ENCODE measurements at regions not wholly inside any gene's neighbourhood (a gene's known extent, or its start where the extent isn't known, plus 50 kb on each side); places are given as distances from the start of the nearest gene placed in this dataset.

- DNase-seq (ENCODE audit: low read depth, low spot score) = no peak
These were observed 179.2 kb upstream of the ZNF32 start for GRCh38 chr10:43827853-43828252.

DNA sequence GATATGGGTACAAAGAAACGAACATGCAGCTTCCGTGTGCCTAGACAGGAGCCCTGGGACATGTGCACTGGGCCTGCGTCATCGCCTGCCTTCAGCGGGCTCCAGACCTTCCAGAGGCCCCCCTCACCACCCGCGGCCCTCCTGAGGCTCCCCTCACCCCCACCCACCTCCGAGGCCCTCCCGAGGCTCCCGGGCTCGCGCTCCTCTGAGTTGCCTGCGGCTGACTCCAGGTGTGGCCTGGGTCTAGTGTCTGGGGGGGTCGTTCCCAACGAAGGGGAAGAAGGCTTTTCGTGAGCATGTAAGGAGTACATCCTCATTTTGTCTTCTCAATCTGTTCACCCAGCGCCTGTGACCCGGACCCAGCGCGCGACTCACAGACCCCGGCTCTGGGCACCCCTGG, 177.3 kb upstream of the ZNF32 start:
- DNase-seq (ENCODE audit: low read depth, low spot score) = no peak

- no peak for DNase-seq (ENCODE audit: low read depth, low spot score)
These were observed 176.7 kb upstream of the ZNF32 start for GRCh38 chr10:43825421-43825820.

- no peak for DNase-seq (ENCODE audit: low read depth, low spot score)
These were observed 176.3 kb upstream of the ZNF32 start for GRCh38 chr10:43824934-43825333.

- no peak for DNase-seq (ENCODE audit: low read depth, low spot score)
These were observed 174.2 kb upstream of the ZNF32 start for GRCh38 chr10:43822631-43823580.

DNA sequence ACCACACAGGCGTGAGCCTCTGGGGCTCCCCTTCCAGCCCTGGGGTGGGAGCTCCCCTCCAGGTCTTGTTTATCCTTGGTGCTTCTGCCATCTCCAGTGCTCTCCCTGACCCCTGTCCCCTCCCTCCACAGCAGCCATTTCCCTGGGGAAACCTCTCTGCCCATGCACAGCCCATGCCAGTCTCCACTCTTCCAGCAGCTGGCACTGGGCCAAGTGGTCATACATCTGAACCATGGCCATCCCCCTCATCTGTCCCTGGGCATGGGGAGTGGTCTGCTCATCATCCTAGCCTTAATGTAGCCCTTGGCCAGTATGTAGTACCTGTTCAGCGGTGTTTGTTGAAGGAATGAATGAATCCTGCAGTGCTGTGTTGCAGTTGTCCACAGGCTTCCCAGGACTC, 172.4 kb upstream of the ZNF32 start:
- no peak for DNase-seq (ENCODE audit: low read depth, low spot score)

DNA sequence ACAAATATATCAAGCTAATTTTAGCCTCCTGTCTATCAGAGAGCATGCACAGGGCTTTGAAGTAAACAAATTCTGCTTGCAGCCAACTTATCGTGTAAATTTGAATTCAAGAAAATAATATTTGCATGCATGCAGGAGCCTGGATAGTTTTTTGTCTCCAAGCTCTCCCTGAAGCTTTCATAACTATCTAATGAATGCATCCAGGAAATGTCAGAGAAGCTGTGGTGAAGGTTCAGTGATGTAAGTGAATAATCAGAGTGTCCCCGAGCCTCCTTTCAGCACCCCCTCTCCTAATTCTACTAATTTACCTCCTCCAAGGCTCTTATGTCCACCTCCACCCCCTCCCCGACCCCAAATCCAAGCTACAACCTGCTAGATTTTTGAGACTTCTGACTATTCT, 172.0 kb upstream of the ZNF32 start:
- DNase-seq (ENCODE audit: low read depth, low spot score) = no peak

GRCh38 chr10:43819464-43820230, 171.0 kb upstream of the ZNF32 start:
- no peak for DNase-seq (ENCODE audit: low read depth, low spot score)

GRCh38 chr10:43818687-43819086, 170.0 kb upstream of the ZNF32 start:
- no peak for DNase-seq (ENCODE audit: low read depth, low spot score)

DNA sequence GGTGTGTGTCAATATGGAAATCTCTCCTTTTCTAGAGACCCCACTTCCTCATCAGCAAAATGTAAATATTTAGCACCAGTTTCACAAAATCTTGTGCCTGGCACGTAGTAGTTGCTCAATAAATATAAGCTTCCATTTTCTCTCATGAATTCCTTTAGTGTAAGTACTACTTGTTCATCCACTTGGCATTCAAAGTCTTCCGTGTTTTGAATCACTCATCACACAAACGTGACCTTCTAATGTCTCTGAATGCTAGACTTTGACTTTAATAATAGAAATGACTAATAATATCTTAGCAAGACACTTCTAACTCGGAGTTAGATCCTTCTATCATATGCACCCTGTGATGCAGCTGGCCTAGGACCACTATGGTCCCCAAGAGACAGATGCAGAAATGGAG, 168.7 kb upstream of the ZNF32 start:
- DNase-seq (ENCODE audit: low read depth, low spot score) = no peak

DNA sequence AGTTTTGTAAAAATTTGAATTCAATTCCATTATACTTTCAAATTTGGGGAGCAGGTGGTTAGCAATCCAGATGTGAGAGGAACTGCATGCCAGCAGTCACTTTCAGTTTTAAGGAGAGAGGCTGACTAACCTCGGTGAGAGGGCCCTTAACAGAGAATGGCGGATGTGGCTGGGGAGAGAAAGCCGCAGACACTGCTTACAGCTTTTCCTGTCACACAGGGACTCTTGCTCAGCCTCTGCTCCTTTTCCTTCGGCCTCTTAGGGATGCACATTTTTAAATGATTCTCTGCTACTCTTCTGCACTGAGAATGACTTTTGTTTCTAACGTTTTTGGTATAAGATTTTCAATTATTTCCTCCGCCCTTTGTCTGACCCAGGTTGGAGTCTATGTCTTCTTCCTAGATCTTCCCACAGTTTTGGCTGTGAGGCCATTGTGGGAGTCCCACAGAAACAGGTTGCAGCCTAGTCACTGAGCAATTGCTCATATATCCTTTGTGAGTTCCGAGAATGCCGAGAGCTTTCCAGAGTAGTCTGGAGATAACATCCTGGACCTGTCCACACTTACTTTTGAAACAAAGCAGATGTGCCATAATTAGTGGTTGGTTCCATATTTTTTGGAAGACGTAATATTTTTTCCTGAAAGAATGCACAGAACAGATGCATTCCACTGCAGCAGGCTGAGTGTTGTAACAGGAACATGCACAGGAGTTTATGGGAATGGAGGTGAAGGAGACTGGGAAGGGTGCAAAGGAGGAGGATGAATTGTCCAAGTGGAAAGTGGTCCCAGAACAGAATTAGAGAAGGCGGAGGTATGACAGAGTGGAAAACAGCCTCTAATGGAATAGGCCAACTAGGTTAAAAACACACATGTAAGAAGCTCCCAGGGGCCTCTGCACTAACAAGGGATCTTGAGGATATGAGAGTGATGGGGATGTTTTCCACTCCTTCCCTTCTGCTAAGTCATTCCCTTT, 168.0 kb upstream of the ZNF32 start:
- peak; percentile 45 for DNase-seq (ENCODE audit: low read depth, low spot score)

GRCh38 chr10:43815181-43815885, 166.7 kb upstream of the ZNF32 start:
- DNase-seq (ENCODE audit: low read depth, low spot score) = no peak

GRCh38 chr10:43814663-43815062, 166.0 kb upstream of the ZNF32 start:
- no peak for DNase-seq (ENCODE audit: low read depth, low spot score)

DNA sequence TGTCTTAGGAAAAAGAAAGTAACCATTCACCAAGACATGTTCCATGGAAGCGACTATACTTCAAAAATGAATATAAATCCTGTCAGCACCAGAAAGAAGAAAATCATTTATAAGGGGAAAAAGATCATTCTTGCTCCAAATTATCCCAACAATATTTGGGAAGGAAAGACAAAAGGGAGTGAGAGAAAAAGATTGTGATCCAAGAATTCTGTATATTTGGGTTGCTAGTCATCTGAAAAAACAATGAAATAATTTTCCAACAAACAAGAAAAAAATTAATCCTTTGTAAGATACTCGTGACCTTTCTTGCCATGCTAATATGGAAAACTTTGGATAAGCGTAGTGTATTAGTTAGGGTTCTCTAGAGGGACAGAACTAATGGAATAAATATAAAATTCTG, 163.2 kb upstream of the ZNF32 start:
- DNase-seq (ENCODE audit: low read depth, low spot score) = no peak

DNA sequence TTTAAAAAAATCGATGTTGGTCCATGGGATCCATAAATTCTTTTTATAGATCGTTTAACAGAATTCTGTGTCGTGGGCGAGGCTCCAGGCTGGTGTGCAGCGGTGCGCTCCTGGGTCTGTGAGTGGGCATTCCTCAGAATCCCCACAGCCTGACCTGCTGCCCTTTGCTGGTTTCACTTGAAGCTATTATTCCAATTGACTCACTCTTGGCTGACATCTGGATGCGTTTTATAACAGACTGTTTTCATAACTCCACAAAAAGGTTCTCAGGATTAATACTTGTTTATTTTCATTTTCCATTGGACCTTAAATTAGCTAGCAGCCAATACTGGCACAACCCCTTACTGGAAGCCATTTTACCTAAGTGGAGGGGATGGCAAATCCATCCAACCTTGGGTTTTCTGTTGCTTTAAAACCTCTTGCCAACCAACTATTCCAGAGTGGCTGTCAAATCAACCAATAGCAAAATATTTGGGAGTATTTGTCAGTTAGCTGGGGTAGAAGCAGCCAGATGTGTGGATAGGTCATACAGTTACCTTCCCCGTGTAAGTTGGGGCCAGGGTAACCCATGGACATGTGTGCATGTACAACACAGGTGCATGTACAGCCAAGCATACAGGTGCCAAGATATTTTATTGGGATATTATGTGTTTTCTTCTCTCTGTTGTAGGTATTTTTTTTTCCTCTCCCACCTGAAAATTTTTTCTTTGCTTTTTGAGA, 160.7 kb upstream of the ZNF32 start:
- DNase-seq (ENCODE audit: low read depth, low spot score) = no peak

DNA sequence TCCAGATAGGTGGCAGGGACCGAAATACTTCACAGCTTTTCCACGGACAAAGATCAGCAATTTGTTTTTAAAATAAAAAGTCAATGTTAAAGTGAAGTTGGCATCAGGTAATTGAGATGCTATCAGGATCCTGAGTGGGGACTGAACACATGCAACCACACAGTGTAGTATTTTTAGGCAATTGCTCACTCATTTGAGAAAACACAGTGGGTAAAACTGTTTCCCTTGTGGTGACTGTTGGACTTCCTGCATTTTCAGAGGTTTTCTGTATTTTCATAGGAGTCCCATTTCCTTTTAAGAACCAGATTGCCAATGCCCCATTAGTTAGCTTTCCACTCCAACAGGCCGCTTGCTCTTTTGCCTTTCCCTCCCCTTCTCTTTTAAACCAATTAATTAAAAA, 159.5 kb upstream of the ZNF32 start:
- no peak for DNase-seq (ENCODE audit: low read depth, low spot score)

DNA sequence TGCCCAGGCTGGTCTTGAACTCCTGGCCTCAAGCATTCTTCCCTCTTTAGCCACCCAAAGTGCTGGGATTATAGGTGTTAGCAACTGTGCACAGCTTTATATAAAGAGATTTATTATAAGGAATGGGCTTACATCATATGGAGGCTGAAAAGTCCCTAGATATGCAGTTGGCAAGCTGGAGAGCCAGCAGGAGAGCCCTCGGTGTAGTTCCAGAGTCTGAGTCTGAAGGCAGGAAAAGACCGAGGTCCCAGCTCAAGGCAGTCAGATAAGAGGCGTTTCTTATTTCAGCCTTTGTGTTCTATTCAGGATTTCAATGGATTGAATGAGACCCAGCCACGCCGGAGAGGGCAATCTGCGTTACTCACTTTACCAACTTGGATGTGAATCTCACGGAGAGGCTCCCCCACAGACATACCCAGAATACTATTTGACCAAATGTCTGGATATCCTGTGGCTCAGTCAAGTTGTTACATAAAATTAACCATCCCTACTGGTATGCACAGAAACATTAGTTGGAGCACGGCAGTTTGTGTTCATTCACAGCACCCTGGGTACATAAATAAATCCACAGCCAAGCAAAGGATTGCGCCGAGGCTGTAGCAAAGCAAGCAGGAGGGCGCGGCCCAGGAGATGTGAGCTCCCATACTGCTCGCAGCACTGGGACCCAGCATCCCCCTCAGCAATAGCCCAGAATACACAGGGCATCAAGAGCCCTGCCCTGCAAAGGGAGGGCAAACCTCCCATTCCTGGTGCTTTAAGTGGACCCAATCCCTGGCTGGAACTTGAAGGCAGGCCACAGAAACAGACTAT, 158.4 kb upstream of the ZNF32 start:
- DNase-seq (ENCODE audit: low read depth, low spot score) = no peak

DNA sequence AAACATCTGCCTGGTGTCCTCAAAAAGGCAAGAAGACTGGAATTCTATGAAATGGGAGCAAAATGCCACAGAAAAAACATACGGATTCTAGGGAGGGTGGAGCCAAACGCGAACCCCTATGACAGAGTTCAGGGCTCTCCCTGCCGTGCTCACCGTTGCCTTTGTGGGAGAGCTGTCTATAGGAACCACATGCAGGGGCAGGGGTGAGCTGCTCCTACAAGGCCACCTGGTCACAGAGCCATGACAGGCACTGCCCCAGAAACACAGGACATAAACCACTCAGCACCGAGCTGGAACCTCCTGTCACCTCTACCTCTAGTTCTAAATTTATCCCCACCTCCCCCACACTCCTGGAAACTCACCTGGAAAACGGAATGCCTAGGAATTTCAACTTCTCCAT, 155.1 kb upstream of the ZNF32 start:
- no peak for DNase-seq (ENCODE audit: low read depth, low spot score)

GRCh38 chr10:43802988-43803696, 154.5 kb upstream of the ZNF32 start:
- no peak for DNase-seq (ENCODE audit: low read depth, low spot score)
